OCI-LY7 (cell line): ENCODE measurements at regions not wholly inside any gene's neighbourhood (a gene's known extent, or its start where the extent isn't known, plus 50 kb on each side); places are given as distances from the start of the nearest gene placed in this dataset.

Experiments used
- BruUV-seq: library from RNA; stranded (reverse); fragments of 400-500 nt; replicated peaks from 2 replicates; lab custom pipeline; 2021; lab: Mats Ljungman, UMichigan
- CTCF ChIA-PET: fragments of 300-600 bp; sonication (Branson Sonifier 250); formaldehyde crosslinking; loops from one replicate; lab custom pipeline; 2022; ENCODE audit warnings: antibody characterized with exemption; ENCODE audit not compliant: unreplicated experiment; lab: Charles Lee
- POLR2A ChIA-PET: fragments of 300-600 bp; sonication (Branson Sonifier 250); formaldehyde crosslinking; loops from one replicate; lab custom pipeline; 2022; ENCODE audit warnings: antibody characterized with exemption; lab: Charles Lee
- DNase-seq: peaks from one replicate; pipeline ENCODE4 v3.0.0-alpha.2; 2015; ENCODE audit warnings: low spot score
- H2AFZ ChIP-seq: fragments of 200-600 bp; sonication (generic), shearing (Covaris generic); 2 replicates; pipeline ENCODE4 v1.6.1; 2014; ENCODE audit warnings: mild to moderate bottlenecking, antibody characterized with exemption, low read length, moderate library complexity
- H3K27ac ChIP-seq: fragments of 200-600 bp; sonication (generic); 2 replicates; pipeline ENCODE4 v1.5.1; 2014; ENCODE audit warnings: mixed run types, low read depth, mild to moderate bottlenecking, moderate library complexity, low read length, inconsistent platforms; ENCODE audit not compliant: poor library complexity, severe bottlenecking
- H3K36me3 ChIP-seq: fragments of 200-600 bp; sonication (generic); 2 replicates; pipeline ENCODE4 v1.6.1; 2014; ENCODE audit warnings: mild to moderate bottlenecking, antibody characterized with exemption, low read length, moderate library complexity, mixed read lengths; ENCODE audit not compliant: insufficient read depth
- H3K4me1 ChIP-seq: fragments of 200-600 bp; sonication (generic); 2 replicates; pipeline ENCODE4 v1.5.1; 2014; ENCODE audit warnings: mild to moderate bottlenecking, low read length; ENCODE audit not compliant: insufficient read depth, poor library complexity, severe bottlenecking
- H3K4me2 ChIP-seq: fragments of 200-600 bp; sonication (generic); 2 replicates; pipeline ENCODE4 v1.6.1; 2014; ENCODE audit warnings: mild to moderate bottlenecking, low read length
- H3K4me3 ChIP-seq: fragments of 200-600 bp; sonication (generic); 2 replicates; pipeline ENCODE4 v1.5.1; 2014; ENCODE audit warnings: mild to moderate bottlenecking, low read depth, low read length; ENCODE audit not compliant: poor library complexity, severe bottlenecking
- H3K79me2 ChIP-seq: fragments of 200-600 bp; sonication (generic); 2 replicates; pipeline ENCODE4 v1.6.1; 2016; ENCODE audit warnings: low read depth, mild to moderate bottlenecking, low read length, moderate library complexity, mixed read lengths; ENCODE audit not compliant: insufficient read depth
- H3K9me2 ChIP-seq: fragments of 200-600 bp; sonication (generic); 2 replicates; pipeline ENCODE4 v1.6.1; 2016; ENCODE audit warnings: mild to moderate bottlenecking, low read length, mixed read lengths; ENCODE audit not compliant: insufficient read depth
- H3K9me3 ChIP-seq: fragments of 200-600 bp; sonication (generic); 2 replicates; pipeline ENCODE4 v1.6.1; 2014; ENCODE audit warnings: mild to moderate bottlenecking, mixed run types, low read length, mixed read lengths
- H4K20me1 ChIP-seq: fragments of 200-600 bp; sonication (generic); 2 replicates; pipeline ENCODE4 v1.6.1; 2014; ENCODE audit warnings: mild to moderate bottlenecking, antibody characterized with exemption, low read length, moderate library complexity, mixed read lengths; ENCODE audit not compliant: insufficient read depth
- EZH2phosphoT487 ChIP-seq: fragments of 200-600 bp; sonication (generic); IDR thresholded peaks from 2 replicates; pipeline ENCODE4 v1.6.1; 2018; ENCODE audit warnings: low read depth, borderline replicate concordance, mild to moderate bottlenecking, mixed run types, antibody characterized with exemption, low read length, moderate library complexity, mixed read lengths
- intact Hi-C: fragments of 100-400 bp; cut with micrococcal nuclease; formaldehyde crosslinking; loops from one replicate; pipeline ENCODE4 v1.10.0; 2022; ENCODE audit not compliant: unreplicated experiment
- TF ChIP-seq, protein P1 (sequence below): fragments of 200-600 bp; sonication (generic); conservative IDR thresholded peaks from 2 replicates; pipeline ENCODE4 v1.5.1; 2014; ENCODE audit warnings: mild to moderate bottlenecking, antibody characterized with exemption, low read length, moderate library complexity, mixed read lengths

- H3K4me3 ChIP-seq = no peak overlapping the region
- H3K9me3 ChIP-seq = no peaks in the 10 kb centered on the region
- peak overlapping the region; percentile 62 for H3K27ac ChIP-seq
- peak overlapping the region; percentile 35; the same call in 1 of the 2 replicates for H2AFZ ChIP-seq
- POLR2A ChIA-PET = interaction anchor here (0.7 kb wide), 1 partner anchor 48 kb away, joined by 3 read pairs; no protein-coding TSS in a partner anchor
- H3K36me3 ChIP-seq = no peaks in the 10 kb centered on the region
- BruUV-seq = no TSS peak
- DNase-seq = no peak
- 0 out of 2 replicates have a peak overlapping the region, but pooled peaks have one; percentile 30 for H3K4me2 ChIP-seq
- CTCF ChIA-PET = no interaction called here
- TF ChIP-seq, protein P1, sequence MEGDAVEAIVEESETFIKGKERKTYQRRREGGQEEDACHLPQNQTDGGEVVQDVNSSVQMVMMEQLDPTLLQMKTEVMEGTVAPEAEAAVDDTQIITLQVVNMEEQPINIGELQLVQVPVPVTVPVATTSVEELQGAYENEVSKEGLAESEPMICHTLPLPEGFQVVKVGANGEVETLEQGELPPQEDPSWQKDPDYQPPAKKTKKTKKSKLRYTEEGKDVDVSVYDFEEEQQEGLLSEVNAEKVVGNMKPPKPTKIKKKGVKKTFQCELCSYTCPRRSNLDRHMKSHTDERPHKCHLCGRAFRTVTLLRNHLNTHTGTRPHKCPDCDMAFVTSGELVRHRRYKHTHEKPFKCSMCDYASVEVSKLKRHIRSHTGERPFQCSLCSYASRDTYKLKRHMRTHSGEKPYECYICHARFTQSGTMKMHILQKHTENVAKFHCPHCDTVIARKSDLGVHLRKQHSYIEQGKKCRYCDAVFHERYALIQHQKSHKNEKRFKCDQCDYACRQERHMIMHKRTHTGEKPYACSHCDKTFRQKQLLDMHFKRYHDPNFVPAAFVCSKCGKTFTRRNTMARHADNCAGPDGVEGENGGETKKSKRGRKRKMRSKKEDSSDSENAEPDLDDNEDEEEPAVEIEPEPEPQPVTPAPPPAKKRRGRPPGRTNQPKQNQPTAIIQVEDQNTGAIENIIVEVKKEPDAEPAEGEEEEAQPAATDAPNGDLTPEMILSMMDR = no peak
- no peak for TF ChIP-seq EZH2phosphoT487
- intact Hi-C loops = loop anchor here (5.0 to 10.0 kb wide), 3 partner anchors 43 to 755 kb away; no protein-coding TSS in a partner anchor
- H3K79me2 ChIP-seq = no peaks in the 10 kb centered on the region
- H3K9me2 ChIP-seq = no peaks in the 10 kb centered on the region
- no peaks in the 10 kb centered on the region for H4K20me1 ChIP-seq
- peaks cover 31% of the 10 kb centered on the region for H3K4me1 ChIP-seq
Observed at GRCh38 chr20:19070026-19070425, 142.4 kb upstream of the SLC24A3 start.

DNA sequence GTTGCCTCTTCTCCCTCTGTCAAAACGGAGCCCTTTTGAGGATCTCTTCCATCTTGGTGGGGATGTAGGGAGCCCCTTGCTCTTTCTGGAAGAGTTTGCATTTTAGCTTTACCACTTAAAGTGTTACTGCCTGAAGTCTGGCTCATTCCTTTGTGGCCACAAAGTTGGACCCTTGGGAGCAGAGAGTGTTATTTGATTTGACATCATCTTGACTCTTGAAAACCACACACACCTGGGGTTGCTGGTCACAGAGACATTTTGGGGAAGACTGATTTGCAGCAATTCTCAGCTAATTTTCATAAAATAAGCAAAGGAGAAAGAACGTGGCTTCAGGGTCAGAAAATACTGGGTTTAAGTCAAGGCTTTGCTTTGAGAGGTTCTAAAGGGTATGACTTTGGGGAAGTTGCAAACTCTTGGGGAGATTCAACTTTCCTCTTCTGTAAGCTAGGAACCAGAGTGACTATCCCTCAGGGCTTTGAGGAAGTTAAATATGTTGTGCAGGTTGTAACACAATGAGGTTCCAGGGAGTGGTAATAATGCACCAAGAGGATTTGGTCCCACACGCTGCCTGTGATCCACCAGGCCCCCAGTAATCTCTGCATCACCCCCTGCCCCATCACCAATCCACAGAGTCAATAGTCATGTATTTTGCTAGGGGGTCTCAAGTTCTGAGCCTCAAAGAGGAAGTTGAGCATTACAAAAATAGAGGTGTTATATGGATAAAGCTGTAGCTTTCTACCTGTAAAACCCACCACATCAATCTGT, 141.6 kb upstream of the SLC24A3 start:
- DNase-seq = peak; percentile 23
- Histone ChIP-seq H3K9me2 (no peaks in the 10 kb centered on the region), H3K4me1 (peaks cover 34% of the 10 kb centered on the region), H3K4me2 (peak overlapping the region; percentile 30), H3K27ac (peak overlapping the region; percentile 62), H3K9me3 (no peaks in the 10 kb centered on the region), H2AFZ (peak overlapping the region; percentile 35; the same call in 1 of the 2 replicates), H4K20me1 (no peaks in the 10 kb centered on the region), H3K4me3 (no peak overlapping the region), H3K79me2 (no peaks in the 10 kb centered on the region), H3K36me3 (no peaks in the 10 kb centered on the region)
- BruUV-seq = no TSS peak
- intact Hi-C loops = loop anchor here (5.0 to 10.0 kb wide), 3 partner anchors 44 to 754 kb away; no protein-coding TSS in a partner anchor
- TF ChIP-seq, protein P1 = no peak
- no peak for TF ChIP-seq EZH2phosphoT487
- CTCF ChIA-PET = interaction anchor here (0.6 kb wide), 1 partner anchor 328 kb away, joined by 3 read pairs; no protein-coding TSS in a partner anchor
- POLR2A ChIA-PET = interaction anchor here (0.5 to 1.4 kb wide), 3 partner anchors 13 to 49 kb away, joined by 3 to 5 read pairs (median 4); no protein-coding TSS in a partner anchor
